ENCODE measurements at regions not wholly inside any gene's neighbourhood (a gene's known extent, or its start where the extent isn't known, plus 50 kb on each side); places are given as distances from the start of the nearest gene placed in this dataset.
"Not testable (repeated sequence)": the region's sequence is repeated elsewhere in the genome, so short reads cannot be mapped to it uniquely, and the experiment has no call there.

GRCh38 chr1:104235141-104235540 is 485.4 kb downstream of the AMY1C start:
- H3K4me3 ChIP-seq (ENCODE audit: low read depth, low read length): no peak overlapping the region
- no peak for DNase-seq (ENCODE audit: low read depth)
- no peak for TF ChIP-seq CTCF (conservative IDR thresholded peaks at IDR 0.05; ENCODE audit: low read depth, low read length)

- DNase-seq (ENCODE audit: low read depth): no peak
- no peak overlapping the region for H3K4me3 ChIP-seq (ENCODE audit: low read depth, low read length)
- no peak for TF ChIP-seq CTCF (conservative IDR thresholded peaks at IDR 0.05; ENCODE audit: low read depth, low read length)
These were observed 489.3 kb downstream of the AMY1C start for GRCh38 chr1:104238991-104239390.

GRCh38 chr1:104248385-104248784 is 498.7 kb downstream of the AMY1C start:
- no peak for TF ChIP-seq CTCF (conservative IDR thresholded peaks at IDR 0.05; ENCODE audit: low read depth, low read length)
- no peak for DNase-seq (ENCODE audit: low read depth)
- H3K4me3 ChIP-seq (ENCODE audit: low read depth, low read length): no peak overlapping the region

GRCh38 chr1:104259481-104259880 is 509.8 kb downstream of the AMY1C start:
- H3K4me3 ChIP-seq (ENCODE audit: low read depth, low read length): no peak overlapping the region
- no peak for DNase-seq (ENCODE audit: low read depth)
- TF ChIP-seq CTCF (conservative IDR thresholded peaks at IDR 0.05; ENCODE audit: low read depth, low read length): no peak

- DNase-seq (ENCODE audit: low read depth); H3K4me3 ChIP-seq (ENCODE audit: low read depth, low read length): not testable (repeated sequence)
These were observed 513.4 kb downstream of the AMY1C start for GRCh38 chr1:104263110-104263509.

GRCh38 chr1:104264521-104264920 is 514.8 kb downstream of the AMY1C start:
- TF ChIP-seq CTCF (conservative IDR thresholded peaks at IDR 0.05; ENCODE audit: low read depth, low read length): no peak
- no peak for DNase-seq (ENCODE audit: low read depth)
- no peak overlapping the region for H3K4me3 ChIP-seq (ENCODE audit: low read depth, low read length)

- TF ChIP-seq CTCF (conservative IDR thresholded peaks at IDR 0.05; ENCODE audit: low read depth, low read length): no peak
- H3K4me3 ChIP-seq (ENCODE audit: low read depth, low read length): no peak overlapping the region
- DNase-seq (ENCODE audit: low read depth): no peak
These were observed 515.5 kb downstream of the AMY1C start for GRCh38 chr1:104265163-104265562.

- TF ChIP-seq CTCF (conservative IDR thresholded peaks at IDR 0.05; ENCODE audit: low read depth, low read length): no peak
- DNase-seq (ENCODE audit: low read depth): no peak
- no peak overlapping the region for H3K4me3 ChIP-seq (ENCODE audit: low read depth, low read length)
These were observed 516.9 kb downstream of the AMY1C start for GRCh38 chr1:104266612-104267011.

- DNase-seq (ENCODE audit: low read depth); H3K4me3 ChIP-seq (ENCODE audit: low read depth, low read length): not testable (repeated sequence)
These were observed 538.6 kb downstream of the AMY1C start for GRCh38 chr1:104288322-104288721.

Data from choroid plexus epithelial cell (primary cell).